ENCODE measurements at regions not wholly inside any gene's neighbourhood (a gene's known extent, or its start where the extent isn't known, plus 50 kb on each side); places are given as distances from the start of the nearest gene placed in this dataset.

GRCh38 chr11:8338138-8338537, 74.5 kb upstream of the LMO1 start:
- in situ Hi-C loops (cut with MboI): no loop called here
- intact Hi-C loops (cut with micrococcal nuclease): loop anchor here (1.0 kb wide), 1 partner anchor 228 kb away; no protein-coding TSS in a partner anchor
- H3K36me3 ChIP-seq (ENCODE audit: control insufficient read depth, insufficient read depth, low read length): no peaks in the 10 kb centered on the region

More at GRCh38 chr11:8338138-8338537, 74.5 kb upstream of the LMO1 start:
- ChIA-PET POLR2A (no interaction called here), CTCF (ENCODE audit: low intra/inter-chr PET ratio) (interaction anchor here (0.8 to 1.2 kb wide), 3 partner anchors 46 to 622 kb away, joined by 3 to 4 read pairs (median 4); no protein-coding TSS in a partner anchor)
- H3K9me3 ChIP-seq (replicated peaks; ENCODE audit: control insufficient read depth, insufficient read depth, low read depth, low read length): no peaks in the 10 kb centered on the region
- H3K4me1 ChIP-seq (replicated peaks in 1 of 2; ENCODE audit: control insufficient read depth in 2 of 2, insufficient read depth in 2 of 2, low read length in 2 of 2): peaks cover 0 to 3% of the 10 kb centered on the region in 2 experiments; a peak in 2 of 5 replicates
- H2AFZ ChIP-seq (ENCODE audit: low read depth, low read length): no peak overlapping the region
- peak; percentile 95 for ATAC-seq
- H3K9me1 ChIP-seq (ENCODE audit: control insufficient read depth, insufficient read depth, low read length): no peaks in the 10 kb centered on the region
- TF ChIP-seq BHLHE40 (IDR thresholded peaks at IDR 0.05; ENCODE audit: low read length) (no peak), KHSRP (IDR thresholded peaks at IDR 0.05) (no peak), CTCF (IDR thresholded peaks at IDR 0.05 in 2 of 3, conservative IDR thresholded peaks at IDR 0.05 in 1 of 3; ENCODE audit: insufficient read depth in 2 of 3, low read depth in 1 of 3, low read length in 3 of 3) (peak; percentile 69 to 83 (median 72)), ZNF263 (CRISPR knock-in tag; IDR thresholded peaks at IDR 0.05; ENCODE audit: borderline replicate concordance) (peak; percentile 92), SRF (CRISPR knock-in tag; IDR thresholded peaks at IDR 0.05) (peak in 1 of 2 experiments; percentile 66; a peak in 1 of 4 replicates), SMC3 (conservative IDR thresholded peaks at IDR 0.05; ENCODE audit: insufficient read depth, low read depth, low read length) (0 out of 2 replicates have a peak, but pooled peaks have one; percentile 39), RAD21 (CRISPR knock-in tag; conservative IDR thresholded peaks at IDR 0.05 in 1 of 2, IDR thresholded peaks at IDR 0.05 in 1 of 2) (peak in 1 of 2 experiments; percentile 51; a peak in 3 of 4 replicates), REST (IDR thresholded peaks at IDR 0.05; ENCODE audit: borderline replicate concordance) (peak; percentile 21; the same call in 1 of the 2 replicates), REST (CRISPR knock-in tag; IDR thresholded peaks at IDR 0.05; ENCODE audit: low read depth) (no peak), CTCFL (IDR thresholded peaks at IDR 0.05; ENCODE audit: borderline replicate concordance, insufficient read depth, low read depth, low read length, poor library complexity, severe bottlenecking) (peak; percentile 68)
- peak; percentile 61 for FAIRE-seq
- no peak overlapping the region for H3K9ac ChIP-seq (ENCODE audit: insufficient read depth in 1 of 2, low read depth in 2 of 2, low read length in 2 of 2)
- BruUV-seq (replicated peaks): no TSS peak
- no peak overlapping the region for H3K27ac ChIP-seq (ENCODE audit: extremely low read depth, low read depth, low read length)
- no peaks in the 10 kb centered on the region for H4K20me1 ChIP-seq (replicated peaks; ENCODE audit: control insufficient read depth, insufficient read depth, low read length)
- H3K27me3 ChIP-seq (ENCODE audit: control insufficient read depth in 2 of 2, insufficient read depth in 2 of 2, low read length in 2 of 2): peaks cover 3 to 62% of the 10 kb centered on the region in 2 experiments
- H3K4me2 ChIP-seq (ENCODE audit: insufficient read depth, low read length): no peak overlapping the region
- WGBS (ENCODE audit: insufficient coverage, low coverage, missing lambda C conversion rate): 1% methylated on average over 8 of the region's 8 CpGs
- DNase-seq (ENCODE audit: extremely low read depth in 1 of 4, low spot score in 3 of 4): peak; percentile 60 to 82 (median 78)
- H3K79me2 ChIP-seq (ENCODE audit: control insufficient read depth, insufficient read depth, low read length): no peaks in the 10 kb centered on the region
- no peak overlapping the region for H3K4me3 ChIP-seq

Data from K562 (cell line).